ENCODE measurements at regions not wholly inside any gene's neighbourhood (a gene's known extent, or its start where the extent isn't known, plus 50 kb on each side); places are given as distances from the start of the nearest gene placed in this dataset.
A peak's percentile ranks its signal among the peaks of the same experiment; 100 is the strongest.
"Not testable (repeated sequence)": the region's sequence is repeated elsewhere in the genome, so short reads cannot be mapped to it uniquely, and the experiment has no call there.

DNA sequence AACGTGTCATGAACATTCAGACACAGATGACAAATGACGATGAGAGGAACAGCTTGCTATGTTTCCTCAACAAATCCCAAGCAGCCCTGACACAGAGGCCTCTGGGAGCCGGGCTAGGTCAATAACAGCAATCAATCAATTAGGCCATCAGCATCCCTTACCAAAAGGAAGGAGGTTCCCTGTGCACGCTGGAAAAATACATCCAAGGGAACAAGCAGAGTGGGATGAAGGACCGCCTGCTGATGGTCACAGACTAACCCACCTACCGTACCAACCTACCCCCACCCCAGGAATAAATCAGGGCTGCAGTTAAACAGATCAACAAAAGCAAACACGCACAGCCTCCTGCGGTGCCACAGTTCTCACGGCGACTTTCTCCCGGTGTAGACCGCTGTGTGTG lies 265.1 kb upstream of the SFSWAP start:
- no peak overlapping the region for H3K27ac ChIP-seq
- no peaks in the 10 kb centered on the region for H3K27me3 ChIP-seq
- H3K9me3 ChIP-seq, result no peaks in the 10 kb centered on the region
- no peaks in the 10 kb centered on the region for H3K4me1 ChIP-seq
- no peak for DNase-seq
- WGBS, 2 donors, result 57 to 60% methylated on average over 11 to 12 of the region's 12 CpGs
- TF ChIP-seq, protein P1, sequence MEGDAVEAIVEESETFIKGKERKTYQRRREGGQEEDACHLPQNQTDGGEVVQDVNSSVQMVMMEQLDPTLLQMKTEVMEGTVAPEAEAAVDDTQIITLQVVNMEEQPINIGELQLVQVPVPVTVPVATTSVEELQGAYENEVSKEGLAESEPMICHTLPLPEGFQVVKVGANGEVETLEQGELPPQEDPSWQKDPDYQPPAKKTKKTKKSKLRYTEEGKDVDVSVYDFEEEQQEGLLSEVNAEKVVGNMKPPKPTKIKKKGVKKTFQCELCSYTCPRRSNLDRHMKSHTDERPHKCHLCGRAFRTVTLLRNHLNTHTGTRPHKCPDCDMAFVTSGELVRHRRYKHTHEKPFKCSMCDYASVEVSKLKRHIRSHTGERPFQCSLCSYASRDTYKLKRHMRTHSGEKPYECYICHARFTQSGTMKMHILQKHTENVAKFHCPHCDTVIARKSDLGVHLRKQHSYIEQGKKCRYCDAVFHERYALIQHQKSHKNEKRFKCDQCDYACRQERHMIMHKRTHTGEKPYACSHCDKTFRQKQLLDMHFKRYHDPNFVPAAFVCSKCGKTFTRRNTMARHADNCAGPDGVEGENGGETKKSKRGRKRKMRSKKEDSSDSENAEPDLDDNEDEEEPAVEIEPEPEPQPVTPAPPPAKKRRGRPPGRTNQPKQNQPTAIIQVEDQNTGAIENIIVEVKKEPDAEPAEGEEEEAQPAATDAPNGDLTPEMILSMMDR (IDR thresholded peaks at IDR 0.05), result no peak
- no peak for TF ChIP-seq POLR2A (IDR thresholded peaks at IDR 0.05)
- H3K4me3 ChIP-seq (replicated peaks in 1 of 3), result no peak overlapping the region
- intact Hi-C loops (cut with DNase I), result no loop called here
- H3K36me3 ChIP-seq, result no peaks in the 10 kb centered on the region

DNA sequence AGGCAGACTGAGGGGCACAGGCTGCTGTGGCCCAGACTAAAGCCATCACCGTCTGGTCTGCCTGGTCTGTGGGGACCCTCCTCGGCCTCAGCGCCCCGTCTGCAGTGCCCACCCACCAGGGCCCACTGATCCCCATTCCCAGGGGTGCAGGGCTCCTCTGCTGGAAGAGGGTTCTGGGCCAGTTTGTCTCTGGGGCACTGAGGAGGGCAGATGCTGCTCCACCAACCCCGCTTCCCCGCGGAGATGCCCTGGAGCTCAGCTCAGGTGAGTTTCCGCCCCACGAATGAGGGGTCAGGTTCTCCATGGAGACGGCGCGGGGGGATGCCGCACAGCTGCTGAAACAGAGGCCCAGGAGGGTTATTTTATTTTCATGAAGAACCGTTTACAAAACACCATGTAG lies 263.3 kb upstream of the SFSWAP start:
- H3K9me3 ChIP-seq; intact Hi-C loops (cut with DNase I); H3K4me3 ChIP-seq (replicated peaks in 1 of 3); H3K27me3 ChIP-seq; H3K4me1 ChIP-seq; DNase-seq; H3K27ac ChIP-seq; H3K36me3 ChIP-seq: not testable (repeated sequence)
- 89 to 95% methylated on average over 9 to 14 of the region's 14 CpGs for WGBS, 2 donors

DNA sequence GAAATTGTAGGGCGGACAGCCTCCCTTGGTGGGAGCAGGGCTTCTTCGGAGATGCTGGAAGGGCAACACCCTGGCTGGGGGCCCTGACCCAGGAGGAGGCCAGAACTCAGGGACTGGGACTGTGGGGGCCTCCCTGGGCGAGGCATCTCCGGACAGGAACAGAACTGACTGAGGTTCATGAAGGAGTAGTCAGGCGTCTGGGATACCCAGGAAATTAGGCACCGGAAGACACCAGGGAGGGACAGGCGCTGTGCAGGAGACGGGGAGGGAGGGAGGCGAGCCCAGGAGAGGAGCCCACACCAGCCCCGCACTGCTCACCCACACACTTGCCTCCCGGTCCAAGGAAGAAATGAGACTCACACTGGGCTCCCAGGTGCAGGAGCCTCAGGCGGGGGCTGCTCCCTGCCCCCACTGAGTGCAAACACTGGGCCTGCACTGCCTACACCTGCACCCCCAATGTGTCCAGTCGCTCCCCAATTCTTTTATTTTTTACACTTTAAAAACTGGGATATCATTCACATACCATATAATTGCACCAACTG lies 262.6 kb upstream of the SFSWAP start:
- WGBS, 2 donors, result 85 to 89% methylated on average over 13 of the region's 13 CpGs
- H3K4me1 ChIP-seq, result no peaks in the 10 kb centered on the region
- H3K9me3 ChIP-seq, result no peaks in the 10 kb centered on the region
- intact Hi-C loops (cut with DNase I), result no loop called here
- DNase-seq, result no peak
- no peaks in the 10 kb centered on the region for H3K36me3 ChIP-seq
- no peak for TF ChIP-seq POLR2A (IDR thresholded peaks at IDR 0.05)
- TF ChIP-seq, protein P1 (IDR thresholded peaks at IDR 0.05), result no peak
- no peak overlapping the region for H3K27ac ChIP-seq
- no peak overlapping the region for H3K4me3 ChIP-seq (replicated peaks in 1 of 3)
- H3K27me3 ChIP-seq, result no peaks in the 10 kb centered on the region

DNA sequence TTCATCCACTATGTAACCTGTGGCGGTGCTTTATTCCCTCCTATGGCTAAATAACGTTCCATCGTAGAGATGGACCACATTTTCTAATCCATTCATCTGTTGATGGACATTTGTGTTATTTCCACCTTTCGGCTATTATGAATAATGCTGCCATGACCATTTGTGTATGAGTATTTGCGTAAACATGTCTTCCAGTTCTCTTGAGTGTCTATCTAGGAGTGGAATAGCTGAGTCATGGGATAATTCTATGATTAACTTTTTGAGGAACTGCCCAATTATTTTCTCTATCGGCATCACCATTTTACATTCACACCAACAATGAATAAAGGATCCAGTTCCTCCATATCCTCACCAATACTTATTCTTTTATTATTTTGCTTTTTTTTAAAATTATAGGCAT lies 261.9 kb upstream of the SFSWAP start:
- intact Hi-C loops (cut with DNase I), result no loop called here
- no peaks in the 10 kb centered on the region for H3K4me1 ChIP-seq
- TF ChIP-seq, protein P1 (IDR thresholded peaks at IDR 0.05), result no peak
- TF ChIP-seq POLR2A (IDR thresholded peaks at IDR 0.05), result no peak
- no peak for DNase-seq
- no peak overlapping the region for H3K27ac ChIP-seq
- H3K27me3 ChIP-seq, result no peaks in the 10 kb centered on the region
- H3K36me3 ChIP-seq, result no peaks in the 10 kb centered on the region
- no peaks in the 10 kb centered on the region for H3K9me3 ChIP-seq
- 93 to 94% methylated on average over 6 of the region's 6 CpGs for WGBS, 2 donors
- H3K4me3 ChIP-seq (replicated peaks in 1 of 3), result no peak overlapping the region

DNA sequence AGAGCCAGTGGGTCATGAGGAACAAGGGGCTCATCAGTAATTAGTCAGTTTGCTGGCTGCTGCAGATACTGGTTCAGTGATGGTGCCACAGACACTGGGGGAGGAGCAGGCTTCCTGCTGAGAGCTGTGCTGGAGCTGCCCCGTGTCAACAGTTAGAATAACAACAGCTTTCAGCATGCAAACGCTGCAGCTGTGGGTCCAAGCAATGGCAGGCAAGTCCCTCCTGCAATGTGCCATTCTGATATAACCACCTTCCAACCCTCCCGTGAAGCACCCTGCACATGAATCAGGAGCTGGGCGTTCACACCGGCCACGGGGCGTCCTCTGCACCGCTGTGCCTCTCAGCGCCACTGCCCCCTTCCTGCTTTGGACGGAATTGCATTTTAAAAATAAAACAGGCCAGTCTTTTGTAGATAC lies 258.4 kb upstream of the SFSWAP start:
- DNase-seq, result peak in 1 of 2 donors; percentile 40
- Histone ChIP-seq H3K4me1 (no peaks in the 10 kb centered on the region), H3K27me3 (no peaks in the 10 kb centered on the region), H3K9me3 (no peaks in the 10 kb centered on the region), H3K27ac (no peak overlapping the region), H3K4me3 (replicated peaks in 1 of 3) (no peak overlapping the region), H3K36me3 (no peaks in the 10 kb centered on the region)
- TF ChIP-seq, protein P1 (IDR thresholded peaks at IDR 0.05), result peak in 4 of 6 experiments; percentile 31 to 51 (median 44)
- TF ChIP-seq POLR2A (IDR thresholded peaks at IDR 0.05), result no peak
- WGBS, 2 donors, result 2 to 4% methylated on average over 10 of the region's 10 CpGs
- intact Hi-C loops (cut with DNase I), result loop anchor here (10.0 kb wide), 1 partner anchor 348 kb away; no protein-coding TSS in a partner anchor
